GM18508 (cell line): ENCODE measurements at regions not wholly inside any gene's neighbourhood (a gene's known extent, or its start where the extent isn't known, plus 50 kb on each side); places are given as distances from the start of the nearest gene placed in this dataset.

Source experiments
- ATAC-seq: cut with Tn5 transposase; IDR thresholded peaks from one replicate; pipeline ENCODE4 v1.9.1; 2021; ENCODE audit warnings: moderate number of reproducible peaks; ENCODE audit not compliant: insufficient read depth, unreplicated experiment

DNA sequence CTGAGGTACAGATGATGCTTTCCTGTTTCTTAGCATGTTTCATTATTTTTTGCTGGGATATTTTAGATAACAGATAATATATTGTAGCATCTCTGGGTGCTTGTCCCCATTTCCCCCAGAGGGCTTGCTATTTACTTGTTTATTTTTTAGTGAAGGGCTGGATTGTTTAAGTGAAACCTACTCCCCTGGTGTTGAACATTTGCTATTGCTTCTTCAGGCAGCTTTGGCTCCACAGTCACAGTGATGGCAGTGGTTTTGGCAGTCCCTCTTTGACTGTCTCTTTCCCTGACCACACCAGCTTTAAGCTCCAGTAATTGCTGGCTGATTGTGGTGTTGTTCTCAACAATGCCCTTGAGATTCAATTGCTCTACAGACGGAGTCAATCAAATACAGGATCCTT is 128.9 kb downstream of the KLF13 start:
- ATAC-seq: no peak

- ATAC-seq: no peak
Measured at GRCh38 chr15:31456354-31457060, 129.9 kb downstream of the KLF13 start.

- no peak for ATAC-seq
Measured at GRCh38 chr15:31457161-31457560, 130.5 kb downstream of the KLF13 start.

- no peak for ATAC-seq
Measured at GRCh38 chr15:31457631-31458526, 131.2 kb downstream of the KLF13 start.

GRCh38 chr15:31458596-31459399 is 132.2 kb downstream of the KLF13 start:
- ATAC-seq: peak; percentile 84

- no peak for ATAC-seq
Measured at GRCh38 chr15:31459400-31459748, 132.7 kb downstream of the KLF13 start.

GRCh38 chr15:31461375-31461774 is 134.7 kb downstream of the KLF13 start:
- ATAC-seq: no peak

GRCh38 chr15:31461911-31462480 is 135.4 kb downstream of the KLF13 start:
- ATAC-seq: no peak

- no peak for ATAC-seq
Measured at GRCh38 chr15:31463521-31464102, 137.0 kb downstream of the KLF13 start.

GRCh38 chr15:31464216-31465082 is 137.8 kb downstream of the KLF13 start:
- no peak for ATAC-seq

- no peak for ATAC-seq
Measured at GRCh38 chr15:31465083-31465955, 138.7 kb downstream of the KLF13 start.

- ATAC-seq: no peak
Measured at GRCh38 chr15:31467361-31467760, 140.7 kb downstream of the KLF13 start.

DNA sequence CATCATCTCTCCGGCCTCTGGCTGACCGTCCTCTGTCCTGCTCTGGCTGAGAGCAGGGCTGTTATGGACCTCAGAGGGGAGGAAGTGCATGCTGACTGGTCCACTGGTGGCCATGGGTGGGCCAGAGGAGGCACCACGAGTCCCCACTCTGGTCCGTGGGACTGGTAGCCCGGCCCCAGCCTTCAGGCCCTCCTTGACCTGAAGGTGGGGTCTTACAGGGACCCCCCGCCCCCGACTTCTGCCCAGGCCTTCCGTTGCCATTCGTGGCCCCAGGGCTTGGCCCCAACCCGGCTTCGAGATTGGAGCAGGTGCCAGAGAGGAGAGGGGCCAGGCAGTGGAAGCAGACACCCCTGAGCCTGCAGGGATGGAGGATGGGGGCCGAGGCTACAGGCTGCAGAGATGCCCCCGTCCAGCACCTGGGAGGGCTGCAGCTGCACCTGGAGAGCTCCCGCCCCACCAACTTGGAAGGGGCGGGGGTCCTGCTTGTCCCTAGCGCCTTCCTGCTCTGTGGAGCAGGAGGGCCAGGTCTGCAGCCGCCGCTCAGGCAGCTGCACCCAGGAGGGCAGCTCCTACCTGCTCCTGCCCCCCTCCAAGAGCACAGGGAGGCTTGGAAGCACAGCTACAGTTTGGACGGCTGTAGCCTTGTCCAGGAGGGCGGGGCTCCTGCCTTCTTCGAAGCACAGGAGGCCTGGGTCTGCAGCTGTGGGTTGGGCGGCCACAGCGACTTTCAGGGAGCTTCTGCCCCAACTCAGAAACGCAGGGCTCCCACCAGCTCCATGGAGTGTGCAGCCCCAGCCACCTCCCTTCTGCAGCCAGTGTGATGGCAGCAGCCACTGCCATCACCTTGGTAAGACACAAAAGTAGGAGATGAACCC is 142.5 kb downstream of the KLF13 start:
- no peak for ATAC-seq

- no peak for ATAC-seq
Measured at GRCh38 chr15:31469786-31470525, 143.3 kb downstream of the KLF13 start.

- no peak for ATAC-seq
Measured at GRCh38 chr15:31470756-31471155, 144.1 kb downstream of the KLF13 start.

- no peak for ATAC-seq
Measured at GRCh38 chr15:31471731-31472430, 145.2 kb downstream of the KLF13 start.
